Mesenchymal stem cell (in vitro differentiated cells and primary cell): ENCODE measurements at regions not wholly inside any gene's neighbourhood (a gene's known extent, or its start where the extent isn't known, plus 50 kb on each side); places are given as distances from the start of the nearest gene placed in this dataset.

ENCODE experiments used
- DNase-seq: peaks from one replicate; pipeline ENCODE4 v3.0.0-alpha.2; 2013
- H2AFZ ChIP-seq: one replicate; pipeline ENCODE4 v1.6.1; 2013; ENCODE audit warnings: low read depth, mild to moderate bottlenecking, control low read depth, inconsistent platforms, low read length, moderate library complexity
- H2AK5ac ChIP-seq: 2 replicates; pipeline ENCODE4 v1.6.1; 2013; ENCODE audit warnings: low read length, moderate library complexity, mild to moderate bottlenecking, inconsistent platforms; ENCODE audit not compliant: severe bottlenecking
- H2BK120ac ChIP-seq: one replicate; pipeline ENCODE4 v1.6.1; 2013; ENCODE audit warnings: low read depth, mild to moderate bottlenecking, inconsistent platforms, low read length, moderate library complexity
- H2BK12ac ChIP-seq, 2 experiments: one replicate each; pipeline ENCODE4 v1.6.1; 2013; ENCODE audit warnings: inconsistent platforms in 2 of 2, low read length in 2 of 2, mild to moderate bottlenecking in 2 of 2, moderate library complexity in 2 of 2, control low read depth in 1 of 2
- H2BK15ac ChIP-seq: one replicate; pipeline ENCODE4 v1.6.1; 2013; ENCODE audit warnings: mild to moderate bottlenecking, low read depth, inconsistent platforms; ENCODE audit not compliant: poor library complexity, severe bottlenecking
- H2BK5ac ChIP-seq: 2 replicates; pipeline ENCODE4 v1.6.1; 2013; ENCODE audit warnings: low read depth, mild to moderate bottlenecking, low read length, control low read depth, inconsistent platforms; ENCODE audit not compliant: poor library complexity, severe bottlenecking
- H3K14ac ChIP-seq, 2 experiments: one replicate each; pipeline ENCODE4 v1.6.1; 2013; ENCODE audit warnings: inconsistent platforms in 2 of 2, low read length in 2 of 2, control low read depth in 1 of 2, mild to moderate bottlenecking in 1 of 2, moderate library complexity in 1 of 2
- H3K18ac ChIP-seq, 2 experiments: one replicate each; pipeline ENCODE4 v1.6.1; 2013; ENCODE audit warnings: inconsistent platforms in 2 of 2, low read length in 2 of 2, control low read depth in 1 of 2, low read depth in 1 of 2, mild to moderate bottlenecking in 1 of 2
- H3K23ac ChIP-seq, 2 experiments: one replicate each; pipeline ENCODE4 v1.6.1; 2013; ENCODE audit warnings: inconsistent platforms in 2 of 2, low read length in 2 of 2, mild to moderate bottlenecking in 2 of 2, moderate library complexity in 2 of 2, control low read depth in 1 of 2
- H3K27ac ChIP-seq: 2 replicates; pipeline ENCODE4 v1.5.1; 2013; ENCODE audit warnings: mild to moderate bottlenecking, moderate library complexity, low read length, control low read depth, inconsistent platforms; ENCODE audit not compliant: poor library complexity, severe bottlenecking
- H3K27me3 ChIP-seq, 2 experiments: 2 replicates each; pipeline versions ENCODE4 v1.6.1 to v1.7.0; 2013; ENCODE audit warnings: low read length in 2 of 2, mild to moderate bottlenecking in 2 of 2, moderate library complexity in 2 of 2, control low read depth in 1 of 2, inconsistent platforms in 1 of 2; ENCODE audit not compliant: control insufficient read depth in 1 of 2, insufficient read depth in 1 of 2
- H3K36me3 ChIP-seq, 2 experiments: 2 replicates each; pipeline versions ENCODE4 v1.6.1 to v1.7.0; 2013; ENCODE audit warnings: low read length in 2 of 2, control low read depth in 1 of 2, inconsistent platforms in 1 of 2, low read depth in 1 of 2, mild to moderate bottlenecking in 1 of 2; ENCODE audit not compliant: insufficient read depth in 2 of 2, control insufficient read depth in 1 of 2
- H3K4ac ChIP-seq, 2 experiments: one replicate each; pipeline ENCODE4 v1.6.1; 2013; ENCODE audit warnings: inconsistent platforms in 2 of 2, low read length in 2 of 2, mild to moderate bottlenecking in 2 of 2, moderate library complexity in 2 of 2, control low read depth in 1 of 2, low read depth in 1 of 2
- H3K4me1 ChIP-seq: 2 replicates; pipeline ENCODE4 v1.6.1; 2013; ENCODE audit warnings: low read depth, low read length, control low read depth; ENCODE audit not compliant: control insufficient read depth, insufficient read depth
- H3K4me2 ChIP-seq: 2 replicates; pipeline ENCODE4 v1.6.1; 2013; ENCODE audit warnings: low read length, mild to moderate bottlenecking, inconsistent platforms; ENCODE audit not compliant: poor library complexity, severe bottlenecking
- H3K4me3 ChIP-seq, 2 experiments: 2 replicates each; pipeline versions ENCODE4 v1.5.1 to v1.7.0; 2013; ENCODE audit warnings: low read length in 2 of 2, mild to moderate bottlenecking in 2 of 2, control low read depth in 1 of 2, low read depth in 1 of 2; ENCODE audit not compliant: insufficient read depth in 1 of 2
- H3K79me1 ChIP-seq: replicated peaks from 2 replicates; pipeline ENCODE4 v1.6.1; 2013; ENCODE audit warnings: mild to moderate bottlenecking, control low read depth, low read length, inconsistent platforms; ENCODE audit not compliant: poor library complexity, severe bottlenecking
- H3K9ac ChIP-seq: 2 replicates; pipeline ENCODE4 v1.7.0; 2013; ENCODE audit warnings: mild to moderate bottlenecking, low read length, moderate library complexity
- H3K9me3 ChIP-seq: 2 replicates; pipeline ENCODE4 v1.7.0; 2013; ENCODE audit warnings: mild to moderate bottlenecking, low read length; ENCODE audit not compliant: control insufficient read depth
- H4K8ac ChIP-seq: one replicate; pipeline ENCODE4 v1.6.1; 2013; ENCODE audit warnings: inconsistent platforms, mild to moderate bottlenecking, low read length, moderate library complexity
- H4K91ac ChIP-seq: one replicate; pipeline ENCODE4 v1.6.1; 2013; ENCODE audit warnings: mild to moderate bottlenecking, low read length, inconsistent platforms
- WGBS: methylation state at CpG from one replicate; pipeline ENCODE4 v1.1.7; 2013; ENCODE audit warnings: mixed read lengths; 5-methylcytosine and 5-hydroxymethylcytosine counted together

- H2BK5ac ChIP-seq = no peak overlapping the region
- no peaks in the 10 kb centered on the region for H3K4me1 ChIP-seq
- H3K4me3 ChIP-seq = no peak overlapping the region
- 74% methylated on average over 4 of the region's 6 CpGs for WGBS
- H4K91ac ChIP-seq = no peak overlapping the region
- no peaks in the 10 kb centered on the region for H3K9me3 ChIP-seq
- H4K8ac ChIP-seq = no peak overlapping the region
- no peak overlapping the region for H2BK15ac ChIP-seq
- DNase-seq = no peak
- no peak overlapping the region for H2BK120ac ChIP-seq
- H2AFZ ChIP-seq = no peak overlapping the region
- H3K23ac ChIP-seq = no peak overlapping the region
- no peak overlapping the region for H3K9ac ChIP-seq
- H2AK5ac ChIP-seq = no peak overlapping the region
- H3K27ac ChIP-seq = no peak overlapping the region
- no peak overlapping the region for H3K4me2 ChIP-seq
- H3K4ac ChIP-seq = no peak overlapping the region
- H3K79me1 ChIP-seq = no peaks in the 10 kb centered on the region
- H3K18ac ChIP-seq = no peak overlapping the region
- H3K14ac ChIP-seq = no peak overlapping the region
- H3K27me3 ChIP-seq = no peaks in the 10 kb centered on the region
- H3K36me3 ChIP-seq = no peaks in the 10 kb centered on the region
- no peak overlapping the region for H2BK12ac ChIP-seq
Observed at GRCh38 chr7:91691865-91692264, 188.6 kb downstream of the MTERF1 start.

DNA sequence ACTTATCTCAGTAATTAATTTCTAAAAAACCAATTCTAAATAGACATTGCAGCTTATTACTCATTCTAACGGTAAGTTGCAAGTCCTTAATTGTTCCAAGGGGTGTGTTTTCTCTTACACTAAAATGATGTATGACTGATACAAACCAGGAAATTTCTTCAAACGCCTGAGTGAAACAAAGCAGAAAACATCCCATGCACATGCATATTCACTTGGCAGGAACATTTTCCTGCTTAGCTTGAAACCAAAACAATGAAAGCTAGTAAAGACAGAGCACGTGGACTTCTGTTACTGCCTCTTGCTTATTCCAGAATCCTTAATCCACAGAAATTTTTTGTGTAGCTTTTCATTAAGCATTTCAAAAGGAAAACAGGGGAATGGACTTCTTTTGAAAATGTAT, 187.7 kb downstream of the MTERF1 start:
- H3K4me1 ChIP-seq = no peaks in the 10 kb centered on the region
- H2AFZ ChIP-seq = no peak overlapping the region
- no peak overlapping the region for H4K91ac ChIP-seq
- no peak overlapping the region for H2AK5ac ChIP-seq
- no peak overlapping the region for H3K4me2 ChIP-seq
- no peak overlapping the region for H3K4ac ChIP-seq
- H3K9ac ChIP-seq = no peak overlapping the region
- no peak overlapping the region for H2BK12ac ChIP-seq
- H2BK5ac ChIP-seq = no peak overlapping the region
- H2BK15ac ChIP-seq = no peak overlapping the region
- WGBS = 62% methylated on average over 2 of the region's 3 CpGs
- H4K8ac ChIP-seq = no peak overlapping the region
- no peaks in the 10 kb centered on the region for H3K79me1 ChIP-seq
- H3K4me3 ChIP-seq = no peak overlapping the region
- DNase-seq = no peak
- H3K14ac ChIP-seq = no peak overlapping the region
- H3K23ac ChIP-seq = no peak overlapping the region
- H3K9me3 ChIP-seq = no peaks in the 10 kb centered on the region
- H3K36me3 ChIP-seq = no peaks in the 10 kb centered on the region
- H3K27ac ChIP-seq = no peak overlapping the region
- no peaks in the 10 kb centered on the region for H3K27me3 ChIP-seq
- no peak overlapping the region for H2BK120ac ChIP-seq
- H3K18ac ChIP-seq = no peak overlapping the region

- no peak overlapping the region for H2BK12ac ChIP-seq
- 100% methylated on average over 1 of the region's 3 CpGs for WGBS
- no peak overlapping the region for H2BK120ac ChIP-seq
- H3K27ac ChIP-seq = no peak overlapping the region
- H3K14ac ChIP-seq = no peak overlapping the region
- H3K4me3 ChIP-seq = no peak overlapping the region
- no peak overlapping the region for H2AK5ac ChIP-seq
- H2BK5ac ChIP-seq = no peak overlapping the region
- H3K27me3 ChIP-seq = no peaks in the 10 kb centered on the region
- H2AFZ ChIP-seq = no peak overlapping the region
- no peak overlapping the region for H4K91ac ChIP-seq
- no peaks in the 10 kb centered on the region for H3K36me3 ChIP-seq
- no peak overlapping the region for H3K9ac ChIP-seq
- H3K4me1 ChIP-seq = no peaks in the 10 kb centered on the region
- no peak overlapping the region for H3K23ac ChIP-seq
- no peak overlapping the region for H3K4me2 ChIP-seq
- no peak overlapping the region for H4K8ac ChIP-seq
- no peak overlapping the region for H3K4ac ChIP-seq
- H2BK15ac ChIP-seq = no peak overlapping the region
- DNase-seq = no peak
- H3K79me1 ChIP-seq = no peaks in the 10 kb centered on the region
- peaks cover 4% of the 10 kb centered on the region for H3K9me3 ChIP-seq
- no peak overlapping the region for H3K18ac ChIP-seq
Observed at GRCh38 chr7:91694351-91694841, 186.1 kb downstream of the MTERF1 start.

DNA sequence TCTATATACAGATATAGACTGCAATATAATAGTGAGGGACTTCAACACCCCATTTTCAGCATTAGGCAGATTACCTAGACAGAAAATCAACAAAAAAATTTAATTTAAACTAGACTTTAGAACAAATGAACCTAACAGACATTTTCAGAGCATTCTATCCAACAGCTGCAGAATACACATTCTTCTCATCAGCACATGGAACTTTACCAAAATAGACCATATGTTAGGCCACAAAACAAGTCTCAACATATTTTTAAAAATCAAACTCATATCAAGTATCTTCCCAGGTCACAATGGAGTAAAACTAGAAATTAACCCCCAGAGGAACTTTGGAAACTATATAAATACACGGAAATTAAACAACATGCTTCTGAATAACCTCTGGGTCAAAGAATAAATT, 169.6 kb downstream of the MTERF1 start:
- no peak overlapping the region for H2BK5ac ChIP-seq
- H3K36me3 ChIP-seq = no peaks in the 10 kb centered on the region
- no peak overlapping the region for H2BK15ac ChIP-seq
- no peak overlapping the region for H2AFZ ChIP-seq
- no peak overlapping the region for H3K23ac ChIP-seq
- no peak overlapping the region for H4K91ac ChIP-seq
- H4K8ac ChIP-seq = no peak overlapping the region
- peaks cover 21% of the 10 kb centered on the region for H3K9me3 ChIP-seq
- no CpG with 5 or more reads among the region's 1 CpG for WGBS
- no peak overlapping the region for H3K4me3 ChIP-seq
- H2BK120ac ChIP-seq = no peak overlapping the region
- H2BK12ac ChIP-seq = no peak overlapping the region
- no peak overlapping the region for H2AK5ac ChIP-seq
- DNase-seq = no peak
- no peak overlapping the region for H3K9ac ChIP-seq
- H3K18ac ChIP-seq = no peak overlapping the region
- H3K4me2 ChIP-seq = no peak overlapping the region
- no peak overlapping the region for H3K27ac ChIP-seq
- H3K4ac ChIP-seq = no peak overlapping the region
- H3K4me1 ChIP-seq = no peaks in the 10 kb centered on the region
- H3K79me1 ChIP-seq = no peaks in the 10 kb centered on the region
- H3K27me3 ChIP-seq = no peaks in the 10 kb centered on the region
- no peak overlapping the region for H3K14ac ChIP-seq
